HG03039 (cell line): ENCODE measurements at regions not wholly inside any gene's neighbourhood (a gene's known extent, or its start where the extent isn't known, plus 50 kb on each side); places are given as distances from the start of the nearest gene placed in this dataset.
"Not testable (repeated sequence)": the region's sequence is repeated elsewhere in the genome, so short reads cannot be mapped to it uniquely, and the experiment has no call there.

Source experiments
- ATAC-seq: cut with Tn5 transposase; IDR thresholded peaks from one replicate; pipeline ENCODE4 v1.9.1; 2021; ENCODE audit warnings: mild to moderate bottlenecking, moderate library complexity; ENCODE audit not compliant: unreplicated experiment

DNA sequence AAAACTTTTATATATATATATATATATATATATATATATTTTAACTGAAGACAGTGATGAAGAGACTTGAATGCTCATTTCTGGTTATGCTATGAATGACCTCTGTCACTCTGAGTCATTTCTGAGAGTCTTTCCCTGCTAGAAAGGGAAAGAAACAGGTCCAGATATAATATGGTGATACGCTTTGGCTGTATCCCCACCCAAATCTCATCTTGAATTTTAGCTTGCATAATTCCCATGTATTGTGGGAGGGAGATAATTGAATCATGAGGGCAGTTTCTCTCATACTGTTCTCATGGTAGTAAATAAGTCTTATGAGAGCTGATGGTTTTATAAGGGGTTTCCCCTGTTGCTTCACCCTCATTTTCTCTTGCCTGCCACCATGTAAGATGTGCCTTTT is 254.1 kb upstream of the IGFBP7 start:
- ATAC-seq = no peak

DNA sequence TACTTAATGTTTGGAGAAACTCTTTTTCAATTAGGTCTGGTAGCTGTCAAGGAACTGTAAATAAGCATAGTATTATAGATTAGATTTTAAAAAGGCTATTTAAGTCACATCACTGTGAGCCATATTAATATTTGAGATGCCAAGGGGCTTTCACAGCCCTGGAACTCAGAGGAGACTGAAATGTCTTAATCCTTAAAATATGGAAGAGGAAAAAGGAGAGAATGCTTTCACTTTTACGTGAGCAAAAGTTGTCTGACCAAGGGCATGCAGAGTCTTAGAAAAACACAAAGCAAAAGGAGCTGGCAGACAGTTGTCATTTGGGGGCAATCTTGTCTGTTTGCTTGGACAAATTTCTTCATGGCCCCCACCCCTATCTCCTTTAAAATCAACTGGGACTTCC is 253.2 kb upstream of the IGFBP7 start:
- no peak for ATAC-seq

- no peak for ATAC-seq
Observed at GRCh38 chr4:57360681-57361080, 250.5 kb upstream of the IGFBP7 start.

DNA sequence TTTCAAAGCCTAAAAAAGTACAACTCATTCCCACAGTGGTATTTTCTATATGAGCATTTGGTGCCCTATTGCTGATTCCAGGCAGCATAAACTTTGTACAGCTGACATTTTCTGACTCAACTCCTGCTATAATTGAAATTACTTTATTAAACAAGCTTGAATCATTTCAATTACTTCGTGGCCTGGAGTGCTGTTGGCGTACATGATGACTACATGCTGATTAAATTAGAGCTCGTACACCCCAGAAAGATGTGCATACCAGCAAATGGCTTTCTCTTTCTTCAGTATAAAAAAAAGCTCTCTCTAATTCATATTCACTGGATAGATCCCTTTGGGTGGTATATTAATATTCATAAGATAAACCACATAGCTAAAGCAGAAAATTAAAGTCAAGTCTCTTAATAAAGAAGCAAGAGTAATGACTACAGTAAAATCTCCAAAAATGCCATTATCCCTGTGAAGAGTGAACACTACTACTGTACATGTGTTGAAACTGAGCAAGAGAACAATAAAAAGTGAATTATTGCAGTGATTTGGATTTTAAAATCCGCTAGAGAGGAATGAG is 245.0 kb upstream of the IGFBP7 start:
- ATAC-seq = no peak

- ATAC-seq = no peak
Observed at GRCh38 chr4:57351731-57352130, 241.5 kb upstream of the IGFBP7 start.

GRCh38 chr4:57344296-57344695 is 234.1 kb upstream of the IGFBP7 start:
- no peak for ATAC-seq

GRCh38 chr4:57342411-57342810 is 232.2 kb upstream of the IGFBP7 start:
- no peak for ATAC-seq

- not testable (repeated sequence) for ATAC-seq
Observed at GRCh38 chr4:57338861-57339260, 228.7 kb upstream of the IGFBP7 start.

- ATAC-seq = no peak
Observed at GRCh38 chr4:57333684-57334083, 223.5 kb upstream of the IGFBP7 start.

DNA sequence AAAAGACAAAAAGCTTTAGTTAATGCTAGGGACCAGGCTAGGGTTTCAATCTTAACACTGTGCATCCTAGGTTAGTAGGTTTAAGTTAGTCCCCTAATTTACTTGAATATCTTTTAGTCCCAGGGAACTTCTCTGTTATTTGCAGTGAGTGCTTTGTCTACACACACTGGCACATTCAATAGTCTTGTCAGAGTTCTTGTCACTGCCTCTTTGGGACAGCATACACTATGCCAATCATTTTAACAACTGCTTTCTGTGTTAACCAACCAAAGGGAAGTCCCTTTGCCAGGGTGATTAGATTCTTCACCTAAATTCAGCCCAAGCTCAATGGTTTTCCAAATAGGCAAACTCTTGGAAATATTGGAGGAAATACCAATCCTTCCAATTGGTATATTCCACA is 221.8 kb upstream of the IGFBP7 start:
- no peak for ATAC-seq

GRCh38 chr4:57329279-57329678 is 219.1 kb upstream of the IGFBP7 start:
- ATAC-seq = no peak

DNA sequence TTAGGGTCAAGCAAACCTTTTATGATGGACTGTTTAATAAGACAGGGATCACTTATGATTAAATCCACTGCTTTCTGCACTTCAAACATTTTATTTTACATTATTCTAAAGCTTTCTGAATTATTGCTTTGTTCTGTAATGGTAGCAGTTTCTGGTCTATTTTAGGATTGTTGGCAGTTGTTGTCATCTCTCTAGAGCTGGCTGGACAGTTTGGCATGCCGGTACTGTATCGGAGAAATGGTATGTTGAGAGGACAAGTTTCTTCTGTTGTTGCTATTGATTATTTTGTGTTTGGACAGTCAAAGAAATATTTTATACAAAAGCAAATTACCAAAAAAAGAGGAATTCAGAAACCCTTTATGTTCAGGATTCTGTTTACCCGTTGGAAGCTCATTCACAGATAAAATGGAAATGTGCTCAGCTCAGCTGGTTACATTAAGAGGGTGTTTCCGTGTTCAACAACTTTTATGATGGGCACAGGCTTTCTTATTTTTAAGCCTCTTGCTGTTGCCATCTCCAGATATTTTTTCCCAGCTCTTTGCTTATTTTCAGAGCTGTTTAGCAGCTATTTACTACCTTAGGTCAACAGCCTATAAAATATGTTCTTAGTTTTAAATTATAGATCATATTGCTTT is 214.6 kb upstream of the IGFBP7 start:
- ATAC-seq = no peak

DNA sequence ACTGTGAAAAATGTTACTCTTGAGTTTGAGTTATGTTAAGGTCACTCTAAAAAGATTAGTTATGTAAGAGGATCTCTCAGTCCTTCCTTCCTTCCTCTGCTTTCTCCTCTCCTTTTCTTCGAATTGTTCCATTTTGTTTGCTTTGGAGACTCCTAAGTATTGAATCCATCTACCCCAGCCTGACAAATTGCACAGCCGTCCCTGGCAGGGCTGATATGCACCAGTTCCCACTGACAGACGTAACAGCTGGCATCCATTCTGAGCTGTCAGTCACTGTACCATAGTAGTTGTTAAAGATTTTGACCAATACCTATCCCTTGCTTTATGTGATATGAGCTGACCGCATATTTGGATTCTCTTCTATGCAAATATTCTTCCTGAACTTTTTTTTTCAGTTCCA is 210.7 kb upstream of the IGFBP7 start:
- no peak for ATAC-seq

GRCh38 chr4:57320217-57320616 is 210.0 kb upstream of the IGFBP7 start:
- ATAC-seq = no peak

DNA sequence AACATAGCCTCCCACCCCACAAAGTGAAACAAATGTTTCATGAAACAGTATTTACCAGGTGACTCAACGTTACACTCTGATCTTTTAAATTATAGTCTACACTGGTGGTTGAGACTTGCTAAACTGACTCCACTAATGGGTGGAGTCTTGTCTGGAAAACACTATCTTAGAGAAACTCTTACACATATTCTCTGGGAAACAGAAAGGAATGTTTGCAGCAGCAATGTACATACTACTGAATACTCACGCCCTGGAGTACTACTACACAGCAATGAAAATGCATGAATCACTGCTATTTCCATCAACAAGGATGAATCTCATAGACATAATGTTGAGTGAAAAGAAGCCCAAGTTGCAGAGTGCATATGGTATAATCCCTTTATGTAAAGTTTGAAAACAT is 208.5 kb upstream of the IGFBP7 start:
- no peak for ATAC-seq

DNA sequence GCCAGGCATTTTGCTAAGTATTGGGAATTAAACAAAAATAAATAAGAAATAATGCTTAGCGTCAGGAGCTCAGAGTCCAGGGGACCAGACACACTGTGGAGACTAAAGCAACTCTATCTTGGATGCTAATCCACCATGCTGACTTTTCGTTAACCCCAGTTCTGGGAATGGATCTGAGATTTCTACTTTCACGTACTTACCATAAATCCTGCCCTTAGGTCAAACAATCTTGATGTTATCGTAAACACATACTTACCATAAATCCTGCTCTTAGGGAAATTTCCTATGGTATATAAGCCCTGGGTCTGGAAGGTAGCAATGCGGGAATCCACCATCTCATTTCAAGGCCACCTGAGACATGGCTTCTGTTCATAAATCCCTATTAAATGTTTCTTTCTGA is 204.5 kb upstream of the IGFBP7 start:
- ATAC-seq = no peak

DNA sequence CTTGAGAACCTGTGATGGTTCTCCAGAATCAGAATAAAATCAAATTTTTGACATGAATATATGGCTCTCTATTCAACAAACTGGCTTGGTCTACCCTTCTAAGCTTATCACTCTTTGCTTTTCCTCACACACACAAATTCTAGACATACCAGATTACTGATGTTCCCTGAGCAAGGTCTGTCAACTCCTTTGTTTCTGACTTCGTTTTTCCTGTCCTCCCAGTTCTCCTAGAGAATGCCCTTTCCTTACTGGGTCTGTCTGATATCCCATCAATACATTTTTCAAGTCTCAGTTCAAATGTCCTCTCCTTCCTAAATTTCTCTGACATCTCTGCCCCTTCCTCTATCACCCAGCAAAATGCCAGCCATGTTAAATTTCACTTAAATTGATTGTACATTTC is 202.1 kb upstream of the IGFBP7 start:
- no peak for ATAC-seq

DNA sequence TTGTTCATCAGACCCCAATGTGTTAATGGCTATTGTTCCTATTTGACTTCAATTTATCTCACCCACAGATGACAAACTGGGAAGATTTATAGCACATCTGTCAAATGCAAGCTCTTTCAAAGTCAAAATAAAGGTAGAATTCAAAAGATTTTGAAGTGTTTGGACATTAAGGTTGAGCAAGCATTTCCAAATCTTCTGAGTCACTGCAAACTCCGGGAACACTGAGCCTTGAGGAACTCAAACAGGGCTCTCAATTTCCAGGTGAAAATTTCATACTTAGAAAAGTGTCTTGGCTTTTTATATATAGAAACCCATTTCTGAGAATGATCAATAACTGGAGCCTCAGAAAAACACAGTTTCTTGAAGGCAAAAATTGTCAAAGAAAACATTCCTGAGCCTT is 199.5 kb upstream of the IGFBP7 start:
- no peak for ATAC-seq

DNA sequence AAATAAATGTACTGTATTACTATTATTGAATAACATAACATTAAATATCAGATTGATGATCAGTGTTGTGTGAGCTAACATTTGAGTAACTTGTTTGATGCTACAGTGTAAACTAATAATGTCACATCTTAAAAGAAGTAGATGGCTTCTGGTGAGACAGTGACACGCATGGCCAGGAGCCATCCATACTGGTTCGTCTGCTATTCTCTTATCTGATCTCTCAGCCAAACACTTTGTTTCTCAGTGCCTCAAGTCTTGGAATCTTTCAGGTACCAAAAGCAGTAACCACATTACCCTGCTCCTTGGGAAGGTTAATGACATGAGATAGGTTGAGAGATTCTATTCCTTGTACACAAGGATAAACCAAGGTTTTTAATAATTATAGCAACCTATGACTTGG is 198.1 kb upstream of the IGFBP7 start:
- ATAC-seq = no peak

DNA sequence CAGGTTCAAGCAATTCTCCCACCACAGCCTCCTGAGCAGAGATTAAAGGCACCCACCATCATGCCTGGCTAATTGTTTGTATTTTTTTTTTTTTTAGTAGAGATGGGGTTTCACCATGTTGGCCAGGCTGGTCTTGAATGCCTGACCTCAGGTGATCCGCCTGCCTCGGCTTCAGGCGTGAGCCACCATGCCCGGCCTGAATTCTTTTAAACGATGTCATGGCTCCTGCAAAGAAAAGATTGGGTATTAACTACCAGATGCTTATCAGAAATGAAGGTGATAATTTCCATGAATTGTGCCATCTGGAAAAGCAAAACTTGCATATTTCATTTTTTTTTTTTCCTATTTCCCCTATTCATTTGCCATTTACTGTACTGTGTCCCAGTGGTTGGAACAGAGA is 195.7 kb upstream of the IGFBP7 start:
- ATAC-seq = no peak

DNA sequence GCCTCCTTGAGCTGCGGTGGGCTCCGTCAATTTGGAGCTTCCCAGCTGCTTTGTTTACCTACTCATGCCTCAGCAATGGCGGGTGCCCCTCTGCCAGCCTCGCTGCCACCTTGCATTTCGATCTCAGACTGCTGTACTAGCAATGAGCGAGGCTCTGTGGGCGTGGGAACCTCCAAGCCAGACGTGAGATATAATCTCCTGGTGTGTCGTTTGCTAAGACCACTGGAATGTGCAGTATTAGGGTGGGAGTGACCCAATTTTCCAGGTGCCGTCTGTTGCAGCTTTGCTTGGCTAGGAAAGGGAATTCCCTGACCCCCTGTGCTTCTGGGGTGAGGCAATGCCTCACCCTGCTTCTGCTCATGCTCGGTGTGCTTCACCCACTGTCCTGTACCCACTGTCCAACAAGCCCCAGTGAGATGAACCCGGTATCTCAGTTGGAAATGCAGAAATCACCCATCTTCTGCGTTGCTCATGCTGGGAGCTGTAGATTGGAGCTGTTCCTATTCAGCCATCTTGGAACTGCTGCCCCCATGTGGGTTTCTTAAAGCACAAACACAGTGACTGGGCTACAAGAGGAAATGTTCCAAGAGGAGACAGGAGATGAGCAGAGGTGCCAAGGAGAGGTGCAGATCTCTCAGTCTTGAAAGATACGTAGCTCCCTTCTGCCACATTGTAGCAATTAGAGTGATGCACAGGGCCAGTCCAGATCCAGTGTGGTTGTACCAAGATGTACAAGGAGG is 193.0 kb upstream of the IGFBP7 start:
- no peak for ATAC-seq

DNA sequence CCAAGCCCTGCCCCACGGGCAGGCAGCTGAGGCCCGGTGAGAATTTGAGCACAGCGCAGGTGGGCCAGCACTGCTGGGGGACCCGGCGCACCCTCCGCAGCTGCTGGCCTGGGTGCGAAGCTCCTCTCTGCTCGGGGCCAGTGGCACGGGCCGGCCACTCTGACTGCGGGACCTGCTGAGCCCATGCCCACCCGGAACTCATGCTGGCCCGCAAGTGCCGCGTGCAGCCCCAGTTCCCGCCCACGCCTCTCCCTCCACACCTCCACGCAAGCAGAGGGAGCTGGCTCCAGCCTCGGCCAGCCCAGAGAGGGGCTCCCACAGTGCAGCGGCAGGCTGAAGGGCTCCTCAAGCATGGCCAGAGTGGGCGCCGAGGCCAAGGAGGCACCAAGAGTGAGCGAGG is 190.1 kb upstream of the IGFBP7 start:
- ATAC-seq = not testable (repeated sequence)

GRCh38 chr4:57291911-57292310 is 181.7 kb upstream of the IGFBP7 start:
- no peak for ATAC-seq
